Neutrophil (primary cell): ENCODE measurements at regions not wholly inside any gene's neighbourhood (a gene's known extent, or its start where the extent isn't known, plus 50 kb on each side); places are given as distances from the start of the nearest gene placed in this dataset.

Source experiments
- H3K27ac ChIP-seq: fragments of 200-600 bp; sonication (generic); 2 replicates; pipeline ENCODE4 v1.5.1; 2016; ENCODE audit warnings: mild to moderate bottlenecking, moderate library complexity
- H3K27me3 ChIP-seq: fragments of 200-600 bp; sonication (generic); 2 replicates; pipeline ENCODE4 v1.6.0; 2016; ENCODE audit warnings: mild to moderate bottlenecking
- H3K36me3 ChIP-seq: fragments of 200-600 bp; sonication (generic); 2 replicates; pipeline ENCODE4 v1.5.1; 2017
- H3K4me1 ChIP-seq, 2 experiments: fragments of 200-600 bp in 1 of 2; sonication (generic) in 1 of 2; 1 replicate in 1 of 2; 2 replicates in 1 of 2; pipeline versions ENCODE4 v1.5.1 to v1.6.1; 2013 to 2016; ENCODE audit warnings: low read depth in 1 of 2, low read length in 1 of 2, mild to moderate bottlenecking in 1 of 2, moderate library complexity in 1 of 2; ENCODE audit not compliant: control insufficient read depth in 1 of 2, insufficient read depth in 1 of 2
- H3K4me3 ChIP-seq, 2 experiments: fragments of 200-600 bp in 1 of 2; sonication (generic) in 1 of 2; 1 replicate in 1 of 2; 2 replicates in 1 of 2; pipeline ENCODE4 v1.5.1; 2013 to 2016; ENCODE audit warnings: low read depth in 1 of 2, low read length in 1 of 2, mild to moderate bottlenecking in 1 of 2, moderate library complexity in 1 of 2
- H3K9me3 ChIP-seq: fragments of 200-600 bp; sonication (generic); 2 replicates; pipeline ENCODE4 v1.5.1; 2016
- TF ChIP-seq, protein P1 (sequence below): fragments of 200-600 bp; sonication (generic); IDR thresholded peaks from 2 replicates; pipeline ENCODE4 v1.5.1; 2016; ENCODE audit warnings: antibody characterized with exemption

DNA sequence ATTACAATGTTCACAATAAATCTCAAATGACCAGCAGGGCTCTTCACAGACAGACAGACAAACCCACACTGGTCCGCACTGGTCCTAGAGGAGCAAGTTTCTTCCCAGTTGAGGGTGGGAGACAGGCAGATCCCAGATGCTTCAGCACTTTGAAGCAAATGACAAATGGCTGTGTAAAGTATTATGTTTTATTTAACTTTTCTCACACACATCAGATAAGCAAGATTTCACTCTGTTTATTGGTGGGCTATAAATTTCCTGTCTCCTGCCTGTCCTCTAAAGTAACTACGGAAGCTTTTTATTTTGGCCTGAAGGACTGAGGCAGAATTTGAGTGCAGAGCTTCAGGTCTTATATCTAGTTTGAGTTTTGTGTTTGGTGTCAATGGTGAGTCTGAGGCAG lies 174.7 kb upstream of the MTNR1B start:
- TF ChIP-seq, protein P1, sequence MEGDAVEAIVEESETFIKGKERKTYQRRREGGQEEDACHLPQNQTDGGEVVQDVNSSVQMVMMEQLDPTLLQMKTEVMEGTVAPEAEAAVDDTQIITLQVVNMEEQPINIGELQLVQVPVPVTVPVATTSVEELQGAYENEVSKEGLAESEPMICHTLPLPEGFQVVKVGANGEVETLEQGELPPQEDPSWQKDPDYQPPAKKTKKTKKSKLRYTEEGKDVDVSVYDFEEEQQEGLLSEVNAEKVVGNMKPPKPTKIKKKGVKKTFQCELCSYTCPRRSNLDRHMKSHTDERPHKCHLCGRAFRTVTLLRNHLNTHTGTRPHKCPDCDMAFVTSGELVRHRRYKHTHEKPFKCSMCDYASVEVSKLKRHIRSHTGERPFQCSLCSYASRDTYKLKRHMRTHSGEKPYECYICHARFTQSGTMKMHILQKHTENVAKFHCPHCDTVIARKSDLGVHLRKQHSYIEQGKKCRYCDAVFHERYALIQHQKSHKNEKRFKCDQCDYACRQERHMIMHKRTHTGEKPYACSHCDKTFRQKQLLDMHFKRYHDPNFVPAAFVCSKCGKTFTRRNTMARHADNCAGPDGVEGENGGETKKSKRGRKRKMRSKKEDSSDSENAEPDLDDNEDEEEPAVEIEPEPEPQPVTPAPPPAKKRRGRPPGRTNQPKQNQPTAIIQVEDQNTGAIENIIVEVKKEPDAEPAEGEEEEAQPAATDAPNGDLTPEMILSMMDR = no peak
- no peak overlapping the region for H3K27ac ChIP-seq

DNA sequence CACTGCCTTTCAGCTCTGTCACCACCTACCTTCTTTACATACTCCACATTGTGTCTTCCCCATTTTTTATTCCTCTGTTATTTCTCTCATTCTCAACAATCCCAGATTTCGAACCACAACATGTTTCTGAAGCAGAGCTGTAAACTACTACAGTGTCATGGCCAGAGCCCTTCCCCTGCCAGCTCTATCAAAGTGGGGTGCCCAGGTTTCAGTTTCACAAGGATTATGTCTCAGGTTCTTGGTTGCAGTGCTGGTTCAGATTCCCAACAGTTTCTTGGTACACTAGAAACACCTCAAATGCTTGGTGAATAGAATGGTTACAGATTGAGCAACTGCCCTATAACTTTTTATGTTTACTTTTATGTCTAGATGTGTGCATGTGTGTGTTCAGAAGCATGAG lies 172.7 kb upstream of the MTNR1B start:
- Histone ChIP-seq H3K36me3 (no peaks in the 10 kb centered on the region), H3K4me3 (no peak overlapping the region), H3K27ac (no peak overlapping the region), H3K9me3 (no peaks in the 10 kb centered on the region), H3K27me3 (no peaks in the 10 kb centered on the region), H3K4me1 (no peaks in the 10 kb centered on the region)
- TF ChIP-seq, protein P1 = no peak

More for the DNA sequence above, 174.7 kb upstream of the MTNR1B start:
- H3K27me3 ChIP-seq = no peaks in the 10 kb centered on the region
- no peaks in the 10 kb centered on the region for H3K4me1 ChIP-seq
- H3K9me3 ChIP-seq = no peaks in the 10 kb centered on the region
- H3K4me3 ChIP-seq = no peak overlapping the region
- H3K36me3 ChIP-seq = no peaks in the 10 kb centered on the region

DNA sequence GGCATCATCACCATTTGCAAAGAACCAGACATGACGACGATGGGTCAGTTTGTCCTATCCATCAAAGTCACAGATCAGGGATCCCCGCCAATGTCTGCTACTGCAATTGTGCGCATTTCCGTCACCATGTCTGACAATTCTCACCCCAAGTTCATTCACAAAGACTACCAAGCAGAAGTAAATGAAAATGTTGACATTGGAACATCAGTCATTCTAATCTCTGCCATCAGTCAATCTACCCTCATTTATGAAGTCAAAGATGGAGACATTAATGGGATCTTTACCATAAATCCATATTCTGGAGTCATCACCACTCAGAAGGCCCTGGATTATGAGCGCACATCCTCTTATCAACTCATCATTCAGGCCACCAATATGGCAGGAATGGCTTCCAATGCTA lies 171.6 kb upstream of the MTNR1B start:
- H3K36me3 ChIP-seq = no peaks in the 10 kb centered on the region
- H3K4me3 ChIP-seq = no peak overlapping the region
- H3K4me1 ChIP-seq = no peaks in the 10 kb centered on the region
- no peak overlapping the region for H3K27ac ChIP-seq
- no peaks in the 10 kb centered on the region for H3K9me3 ChIP-seq
- no peaks in the 10 kb centered on the region for H3K27me3 ChIP-seq
- TF ChIP-seq, protein P1 = no peak

DNA sequence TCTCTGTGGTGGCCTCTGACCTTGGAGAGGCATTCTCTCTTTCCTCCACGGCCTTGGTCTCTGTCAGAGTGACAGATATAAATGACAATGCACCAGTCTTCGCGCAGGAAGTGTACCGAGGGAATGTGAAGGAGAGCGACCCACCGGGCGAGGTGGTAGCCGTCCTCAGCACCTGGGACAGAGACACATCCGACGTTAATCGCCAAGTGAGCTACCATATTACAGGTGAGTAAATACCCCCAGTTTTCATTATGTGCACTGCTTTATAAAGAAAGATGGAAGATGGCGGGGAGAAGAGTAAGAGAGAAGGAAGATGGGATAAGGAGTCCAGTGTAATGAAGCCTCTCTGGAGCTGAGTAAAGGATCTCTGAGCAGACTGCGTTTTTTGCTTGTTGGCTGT lies 167.8 kb upstream of the MTNR1B start:
- no peak overlapping the region for H3K4me3 ChIP-seq
- H3K27ac ChIP-seq = no peak overlapping the region
- TF ChIP-seq, protein P1 = no peak
- no peaks in the 10 kb centered on the region for H3K9me3 ChIP-seq
- no peaks in the 10 kb centered on the region for H3K27me3 ChIP-seq
- H3K4me1 ChIP-seq = no peaks in the 10 kb centered on the region
- no peaks in the 10 kb centered on the region for H3K36me3 ChIP-seq

DNA sequence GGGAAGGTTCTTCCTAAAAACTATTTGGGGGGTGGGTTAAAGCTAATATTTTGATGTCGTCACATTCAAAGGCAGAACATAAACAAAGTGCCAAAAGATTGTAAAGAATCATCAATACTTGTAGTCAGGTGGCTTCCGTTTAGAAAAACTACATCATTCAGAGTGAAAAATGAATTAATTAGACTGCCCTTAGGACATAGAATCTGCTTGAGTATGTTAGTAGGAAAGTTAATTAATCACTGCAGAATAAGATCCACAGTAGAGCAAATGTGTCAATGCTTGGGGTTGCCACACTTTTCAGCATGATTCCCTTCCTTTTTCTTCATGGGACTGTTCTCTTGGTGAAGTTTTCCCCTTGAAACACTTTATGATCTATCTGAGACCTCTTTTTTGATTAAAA lies 166.8 kb upstream of the MTNR1B start:
- TF ChIP-seq, protein P1 = no peak
- Histone ChIP-seq H3K4me3 (no peak overlapping the region), H3K36me3 (no peaks in the 10 kb centered on the region), H3K4me1 (no peaks in the 10 kb centered on the region), H3K27me3 (no peaks in the 10 kb centered on the region), H3K9me3 (no peaks in the 10 kb centered on the region), H3K27ac (no peak overlapping the region)

DNA sequence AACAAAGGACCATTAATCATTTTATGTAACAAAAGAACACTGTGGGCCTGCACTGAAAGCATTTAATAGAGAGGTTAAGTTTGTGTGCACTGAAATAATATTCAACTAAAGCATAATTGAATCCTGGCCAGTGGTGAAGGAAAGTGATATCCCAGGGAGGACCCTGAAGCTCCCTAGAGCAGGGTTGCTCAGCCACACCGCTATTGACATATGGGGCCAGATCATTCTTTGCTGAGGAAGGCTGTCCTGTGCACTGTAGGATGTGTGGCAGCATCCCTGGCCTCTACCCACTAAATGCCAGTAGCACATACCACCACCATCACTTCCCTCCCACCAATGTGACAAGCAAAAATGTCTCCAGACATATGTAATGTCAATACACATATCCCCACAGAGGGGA lies 166.1 kb upstream of the MTNR1B start:
- no peak overlapping the region for H3K4me3 ChIP-seq
- no peaks in the 10 kb centered on the region for H3K27me3 ChIP-seq
- no peak overlapping the region for H3K27ac ChIP-seq
- TF ChIP-seq, protein P1 = no peak
- H3K36me3 ChIP-seq = no peaks in the 10 kb centered on the region
- no peaks in the 10 kb centered on the region for H3K4me1 ChIP-seq
- no peaks in the 10 kb centered on the region for H3K9me3 ChIP-seq
